RWPE2 (cell line): ENCODE measurements at regions not wholly inside any gene's neighbourhood (a gene's known extent, or its start where the extent isn't known, plus 50 kb on each side); places are given as distances from the start of the nearest gene placed in this dataset.

Source experiments
- ATAC-seq: fragments of 200-7000 bp; cut with Tn5 transposase; 3 replicates; pipeline ENCODE4 v1.9.1; 2021; ENCODE audit warnings: low read depth
- DNase-seq: peaks from one replicate; pipeline ENCODE4 v3.0.0-alpha.2; 2020; ENCODE audit warnings: low spot score
- H3K27ac ChIP-seq: fragments of 450-650 bp; 2 replicates; pipeline ENCODE4 v1.5.1; 2017; ENCODE audit warnings: mild to moderate bottlenecking; ENCODE audit not compliant: poor library complexity, severe bottlenecking
- H3K27me3 ChIP-seq: fragments of 250-450 bp; sonication (Bioruptor Pico); 2 replicates; pipeline ENCODE4 v1.5.1; 2021; ENCODE audit warnings: mild to moderate bottlenecking, moderate library complexity; ENCODE audit not compliant: insufficient read depth, poor library complexity, severe bottlenecking
- H3K36me3 ChIP-seq: fragments of 250-450 bp; sonication (Bioruptor Pico); 2 replicates; pipeline ENCODE4 v1.5.1; 2020; ENCODE audit warnings: low read depth, mild to moderate bottlenecking, moderate library complexity
- H3K4me1 ChIP-seq: fragments of 250-450 bp; sonication (Bioruptor Pico); 2 replicates; pipeline ENCODE4 v1.5.1; 2021; ENCODE audit warnings: mild to moderate bottlenecking, moderate library complexity; ENCODE audit not compliant: insufficient read depth, poor library complexity, severe bottlenecking
- H3K4me3 ChIP-seq: fragments of 250-450 bp; sonication (Bioruptor Pico); 2 replicates; pipeline ENCODE4 v1.5.1; 2021; ENCODE audit warnings: mild to moderate bottlenecking, moderate library complexity; ENCODE audit not compliant: severe bottlenecking
- H3K9me3 ChIP-seq: fragments of 250-450 bp; sonication (Bioruptor Pico); 2 replicates; pipeline ENCODE4 v1.5.1; 2021; ENCODE audit warnings: mild to moderate bottlenecking, moderate library complexity; ENCODE audit not compliant: severe bottlenecking
- CTCF ChIP-seq: fragments of 450-650 bp; IDR thresholded peaks from one replicate; pipeline ENCODE4 v1.5.1; 2017; ENCODE audit warnings: mild to moderate bottlenecking, moderate library complexity; ENCODE audit not compliant: poor library complexity, severe bottlenecking

GRCh38 chr4:189385098-189385497 is 555.6 kb upstream of the FRG1 start:
- H3K9me3 ChIP-seq, result no peaks in the 10 kb centered on the region
- no peaks in the 10 kb centered on the region for H3K4me1 ChIP-seq
- no peak for TF ChIP-seq CTCF
- no peaks in the 10 kb centered on the region for H3K27me3 ChIP-seq
- H3K36me3 ChIP-seq, result no peaks in the 10 kb centered on the region
- ATAC-seq (no peak), DNase-seq (no peak)
- H3K27ac ChIP-seq, result no peak overlapping the region
- no peak overlapping the region for H3K4me3 ChIP-seq

- no peaks in the 10 kb centered on the region for H3K9me3 ChIP-seq
- H3K4me3 ChIP-seq, result no peak overlapping the region
- H3K27ac ChIP-seq, result no peak overlapping the region
- no peaks in the 10 kb centered on the region for H3K36me3 ChIP-seq
- no peak for TF ChIP-seq CTCF
- ATAC-seq (no peak), DNase-seq (no peak)
- H3K4me1 ChIP-seq, result no peaks in the 10 kb centered on the region
- no peaks in the 10 kb centered on the region for H3K27me3 ChIP-seq
Measured at GRCh38 chr4:189385579-189385978, 555.1 kb upstream of the FRG1 start.

GRCh38 chr4:189396435-189396834 is 544.2 kb upstream of the FRG1 start:
- Histone ChIP-seq H3K4me3 (no peak overlapping the region), H3K36me3 (no peaks in the 10 kb centered on the region), H3K27me3 (no peaks in the 10 kb centered on the region), H3K4me1 (no peaks in the 10 kb centered on the region), H3K9me3 (no peaks in the 10 kb centered on the region), H3K27ac (no peak overlapping the region)
- ATAC-seq (no peak), DNase-seq (no peak)
- TF ChIP-seq CTCF, result no peak

- no peak overlapping the region for H3K27ac ChIP-seq
- H3K4me3 ChIP-seq, result no peak overlapping the region
- no peaks in the 10 kb centered on the region for H3K9me3 ChIP-seq
- ATAC-seq (no peak), DNase-seq (no peak)
- no peaks in the 10 kb centered on the region for H3K36me3 ChIP-seq
- no peak for TF ChIP-seq CTCF
- no peaks in the 10 kb centered on the region for H3K27me3 ChIP-seq
- H3K4me1 ChIP-seq, result no peaks in the 10 kb centered on the region
Measured at GRCh38 chr4:189404271-189404670, 536.4 kb upstream of the FRG1 start.

GRCh38 chr4:189409158-189409557 is 531.5 kb upstream of the FRG1 start:
- no peaks in the 10 kb centered on the region for H3K27me3 ChIP-seq
- no peak overlapping the region for H3K4me3 ChIP-seq
- TF ChIP-seq CTCF, result no peak
- no peaks in the 10 kb centered on the region for H3K36me3 ChIP-seq
- H3K9me3 ChIP-seq, result no peaks in the 10 kb centered on the region
- no peak overlapping the region for H3K27ac ChIP-seq
- no peak for DNase-seq
- no peaks in the 10 kb centered on the region for H3K4me1 ChIP-seq
- ATAC-seq, result no peak
